Choroid plexus epithelial cell (primary cell): ENCODE measurements at regions not wholly inside any gene's neighbourhood (a gene's known extent, or its start where the extent isn't known, plus 50 kb on each side); places are given as distances from the start of the nearest gene placed in this dataset.

Source experiments
- DNase-seq: peaks from one replicate; pipeline ENCODE4 v3.0.0-alpha.2; 2010; ENCODE audit warnings: low read depth
- H3K4me3 ChIP-seq: 2 replicates; pipeline ENCODE4 v1.5.1; 2011; ENCODE audit warnings: low read depth, mild to moderate bottlenecking, control low read depth, low read length, moderate library complexity
- TF ChIP-seq, protein P1 (sequence below): conservative IDR thresholded peaks from 2 replicates; pipeline ENCODE4 v1.5.1; 2011; ENCODE audit warnings: low read depth, mild to moderate bottlenecking, control low read depth, inconsistent platforms, low read length, moderate library complexity

DNA sequence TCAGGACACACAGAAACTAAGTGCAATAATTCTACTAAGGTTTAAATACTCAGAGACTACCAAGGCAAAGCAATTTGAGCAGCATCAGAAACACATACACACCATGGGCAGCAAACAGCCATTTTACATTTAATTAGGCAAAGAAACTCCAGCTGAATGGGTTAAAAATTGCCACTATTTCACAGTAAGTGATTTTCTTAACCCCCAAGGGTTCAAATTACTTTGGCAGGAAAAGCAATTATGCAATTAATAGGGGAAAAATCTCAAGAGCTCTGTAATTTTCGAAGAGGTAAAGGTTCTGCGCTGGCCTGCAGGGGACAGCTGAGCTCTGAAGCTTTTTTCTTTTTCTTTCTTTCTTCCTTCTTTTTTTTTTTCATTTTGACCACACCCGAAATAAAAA, 206.2 kb upstream of the RRP15 start:
- H3K4me3 ChIP-seq, result no peak overlapping the region
- TF ChIP-seq, protein P1, sequence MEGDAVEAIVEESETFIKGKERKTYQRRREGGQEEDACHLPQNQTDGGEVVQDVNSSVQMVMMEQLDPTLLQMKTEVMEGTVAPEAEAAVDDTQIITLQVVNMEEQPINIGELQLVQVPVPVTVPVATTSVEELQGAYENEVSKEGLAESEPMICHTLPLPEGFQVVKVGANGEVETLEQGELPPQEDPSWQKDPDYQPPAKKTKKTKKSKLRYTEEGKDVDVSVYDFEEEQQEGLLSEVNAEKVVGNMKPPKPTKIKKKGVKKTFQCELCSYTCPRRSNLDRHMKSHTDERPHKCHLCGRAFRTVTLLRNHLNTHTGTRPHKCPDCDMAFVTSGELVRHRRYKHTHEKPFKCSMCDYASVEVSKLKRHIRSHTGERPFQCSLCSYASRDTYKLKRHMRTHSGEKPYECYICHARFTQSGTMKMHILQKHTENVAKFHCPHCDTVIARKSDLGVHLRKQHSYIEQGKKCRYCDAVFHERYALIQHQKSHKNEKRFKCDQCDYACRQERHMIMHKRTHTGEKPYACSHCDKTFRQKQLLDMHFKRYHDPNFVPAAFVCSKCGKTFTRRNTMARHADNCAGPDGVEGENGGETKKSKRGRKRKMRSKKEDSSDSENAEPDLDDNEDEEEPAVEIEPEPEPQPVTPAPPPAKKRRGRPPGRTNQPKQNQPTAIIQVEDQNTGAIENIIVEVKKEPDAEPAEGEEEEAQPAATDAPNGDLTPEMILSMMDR, result no peak

DNA sequence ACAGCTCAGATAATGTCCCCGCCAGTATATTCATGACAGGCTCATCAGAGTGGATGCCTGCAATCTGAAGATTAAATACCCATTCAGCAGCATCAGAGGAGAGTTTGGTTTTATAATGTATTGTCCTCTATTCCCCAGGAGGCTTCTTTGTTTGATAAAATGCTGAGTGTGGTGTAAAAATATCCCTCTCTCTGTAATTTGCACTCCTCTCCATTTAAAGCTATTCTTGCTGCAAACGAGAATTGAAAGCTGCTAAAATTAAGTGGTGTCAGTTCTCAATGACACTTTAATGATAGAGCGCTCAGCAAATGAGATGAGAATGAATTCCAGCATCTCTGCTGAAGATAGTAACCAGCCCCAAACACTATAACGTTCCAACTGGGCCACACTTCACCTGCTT, 205.7 kb upstream of the RRP15 start:
- DNase-seq, result no peak
- TF ChIP-seq, protein P1, result no peak
- H3K4me3 ChIP-seq, result no peak overlapping the region

More for the DNA sequence above, 206.2 kb upstream of the RRP15 start:
- no peak for DNase-seq

DNA sequence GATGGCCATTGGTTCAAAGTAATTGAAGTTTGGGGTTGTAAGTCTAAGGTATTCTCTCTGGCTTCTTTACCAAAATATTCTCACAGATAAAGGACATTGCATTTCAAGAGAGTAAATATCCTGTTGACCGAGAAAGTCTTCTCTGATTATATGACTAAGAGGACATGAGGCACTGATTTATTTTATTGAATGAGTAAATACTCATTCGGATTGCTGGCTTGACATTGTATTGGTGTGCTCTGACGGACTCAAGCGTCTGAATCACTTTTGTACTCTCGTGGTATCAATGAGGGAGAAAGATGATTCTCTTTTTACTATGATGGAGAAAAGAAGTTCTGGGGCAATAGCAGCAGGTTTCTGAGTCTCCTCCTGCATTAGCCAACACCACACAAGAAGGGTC, 205.3 kb upstream of the RRP15 start:
- DNase-seq, result no peak

DNA sequence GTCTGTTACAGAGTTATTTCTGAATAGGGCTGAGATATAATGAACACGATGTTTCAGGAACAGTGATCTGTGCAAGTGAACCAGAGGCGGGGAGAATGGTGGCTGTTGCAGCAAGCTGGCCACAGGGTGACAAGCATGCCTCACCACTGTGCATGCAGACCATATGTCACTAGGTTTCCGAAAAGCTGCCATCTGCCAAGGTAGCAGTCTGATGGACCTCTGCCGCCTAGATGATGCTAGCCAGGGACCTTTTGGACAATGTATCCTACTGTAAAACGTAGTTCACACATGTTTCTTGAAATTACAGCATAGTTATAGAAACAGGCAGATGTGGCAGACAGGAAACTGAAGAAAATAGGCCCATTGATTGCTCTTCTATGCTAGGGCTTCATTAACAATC, 204.2 kb upstream of the RRP15 start:
- TF ChIP-seq, protein P1, result no peak
- H3K4me3 ChIP-seq, result no peak overlapping the region
- no peak for DNase-seq

More for the DNA sequence above, 205.3 kb upstream of the RRP15 start:
- no peak overlapping the region for H3K4me3 ChIP-seq
- TF ChIP-seq, protein P1, result no peak

DNA sequence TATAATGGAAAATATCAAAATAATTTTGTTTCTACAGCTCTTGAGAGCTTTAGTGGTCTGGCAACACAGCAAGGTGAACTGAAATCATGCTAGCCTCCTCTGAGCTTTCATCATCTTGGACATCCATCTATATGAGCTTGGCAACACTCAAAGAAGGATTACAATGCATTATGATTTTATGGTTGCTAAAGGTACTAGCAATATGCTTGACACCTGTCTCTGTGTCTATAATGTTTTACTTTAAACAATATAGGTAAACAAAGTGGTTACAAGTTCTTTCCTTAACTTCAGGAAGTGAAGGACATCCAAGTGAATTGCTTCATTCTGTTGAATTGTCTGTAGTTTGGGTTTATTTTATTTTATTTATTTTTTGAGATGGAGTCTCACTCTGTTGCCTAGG, 203.7 kb upstream of the RRP15 start:
- no peak for DNase-seq
- TF ChIP-seq, protein P1, result no peak
- no peak overlapping the region for H3K4me3 ChIP-seq

DNA sequence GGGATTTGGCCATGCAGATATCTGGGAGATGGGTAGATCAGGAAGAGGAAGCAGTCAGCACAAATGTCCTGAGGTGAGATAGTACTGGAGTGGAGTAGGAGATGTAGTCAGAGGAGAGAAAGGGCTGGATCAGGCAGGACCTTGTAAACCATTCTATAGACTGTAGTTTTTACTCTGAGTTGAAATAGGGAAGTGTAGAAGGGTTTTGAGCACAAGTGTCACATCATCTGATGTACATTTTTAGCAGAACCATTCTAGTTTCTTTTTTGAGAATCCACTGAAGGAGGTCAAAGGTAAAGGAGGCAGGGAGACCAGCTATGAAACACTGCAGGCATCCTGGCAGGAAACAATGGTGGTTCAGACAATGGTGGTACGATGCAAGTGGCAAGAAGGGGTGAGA, 194.6 kb upstream of the RRP15 start:
- TF ChIP-seq, protein P1, result no peak
- H3K4me3 ChIP-seq, result no peak overlapping the region
- DNase-seq, result no peak

DNA sequence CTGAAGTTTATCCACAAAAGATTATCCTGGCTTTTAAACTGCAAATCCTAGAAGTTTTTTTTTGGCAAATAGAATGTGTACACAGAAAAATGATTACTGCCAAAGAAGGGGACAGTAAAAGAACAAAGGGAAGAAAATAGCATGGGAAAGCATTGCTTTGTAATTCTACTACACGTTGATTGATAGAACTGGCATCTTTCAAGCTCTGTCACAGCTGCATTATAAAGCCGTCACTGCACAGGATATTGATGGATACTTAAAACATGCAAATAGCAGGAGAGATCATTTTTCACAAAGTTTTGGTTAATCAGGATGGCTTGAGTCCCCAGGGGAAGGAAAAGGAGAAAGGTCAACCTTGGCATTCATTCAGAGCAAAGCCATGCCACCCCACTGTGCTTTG, 183.7 kb upstream of the RRP15 start:
- DNase-seq, result no peak
- TF ChIP-seq, protein P1, result no peak
- no peak overlapping the region for H3K4me3 ChIP-seq
